ENCODE measurements at regions not wholly inside any gene's neighbourhood (a gene's known extent, or its start where the extent isn't known, plus 50 kb on each side); places are given as distances from the start of the nearest gene placed in this dataset.

DNA sequence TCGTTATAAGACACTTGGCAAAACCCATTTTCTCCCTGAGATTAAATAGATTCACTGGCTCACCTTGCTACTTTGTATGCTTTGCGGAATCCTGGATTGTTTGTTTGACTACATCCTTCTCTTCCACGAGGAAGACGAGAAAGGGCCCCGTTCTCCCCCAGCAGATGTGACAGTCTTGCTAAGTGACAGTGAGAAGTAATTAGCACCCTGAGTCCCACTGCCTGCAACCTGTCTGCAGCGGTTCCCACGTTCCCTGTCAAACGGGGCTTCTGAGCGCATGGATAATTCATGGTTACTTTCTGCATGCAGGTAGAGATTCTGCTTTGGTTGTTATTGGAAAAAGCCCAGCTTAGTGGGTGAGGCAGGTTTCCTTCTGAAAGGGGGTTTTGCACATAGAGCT lies 163.7 kb downstream of the CDH26 start:
- CTCF ChIA-PET = interaction anchor here (0.7 to 1.7 kb wide), 2 partner anchors 15 to 186 kb away, joined by 4 to 7 read pairs; no protein-coding TSS in a partner anchor
- H3K36me3 ChIP-seq (ENCODE audit: control insufficient read depth in 2 of 2, insufficient read depth in 1 of 2, low read length in 2 of 2) = no peaks in the 10 kb centered on the region
- no peaks in the 10 kb centered on the region for H3K9me3 ChIP-seq (ENCODE audit: control insufficient read depth, insufficient read depth, low read depth, low read length)
- no peak overlapping the region for H3K4me3 ChIP-seq (ENCODE audit: low read depth, low read length)
- TF ChIP-seq, protein P1, sequence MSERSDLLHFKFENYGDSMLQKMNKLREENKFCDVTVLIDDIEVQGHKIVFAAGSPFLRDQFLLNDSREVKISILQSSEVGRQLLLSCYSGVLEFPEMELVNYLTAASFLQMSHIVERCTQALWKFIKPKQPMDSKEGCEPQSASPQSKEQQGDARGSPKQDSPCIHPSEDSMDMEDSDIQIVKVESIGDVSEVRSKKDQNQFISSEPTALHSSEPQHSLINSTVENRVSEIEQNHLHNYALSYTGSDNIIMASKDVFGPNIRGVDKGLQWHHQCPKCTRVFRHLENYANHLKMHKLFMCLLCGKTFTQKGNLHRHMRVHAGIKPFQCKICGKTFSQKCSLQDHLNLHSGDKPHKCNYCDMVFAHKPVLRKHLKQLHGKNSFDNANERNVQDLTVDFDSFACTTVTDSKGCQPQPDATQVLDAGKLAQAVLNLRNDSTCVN (tag by site-specific recombination; optimal IDR thresholded peaks at IDR 0.05) = no peak
- H3K4me1 ChIP-seq (ENCODE audit: control insufficient read depth, insufficient read depth, low read length) = no peaks in the 10 kb centered on the region
- no peak overlapping the region for H3K27ac ChIP-seq (ENCODE audit: extremely low read depth, low read depth, low read length)
- POLR2A ChIA-PET = no interaction called here

DNA sequence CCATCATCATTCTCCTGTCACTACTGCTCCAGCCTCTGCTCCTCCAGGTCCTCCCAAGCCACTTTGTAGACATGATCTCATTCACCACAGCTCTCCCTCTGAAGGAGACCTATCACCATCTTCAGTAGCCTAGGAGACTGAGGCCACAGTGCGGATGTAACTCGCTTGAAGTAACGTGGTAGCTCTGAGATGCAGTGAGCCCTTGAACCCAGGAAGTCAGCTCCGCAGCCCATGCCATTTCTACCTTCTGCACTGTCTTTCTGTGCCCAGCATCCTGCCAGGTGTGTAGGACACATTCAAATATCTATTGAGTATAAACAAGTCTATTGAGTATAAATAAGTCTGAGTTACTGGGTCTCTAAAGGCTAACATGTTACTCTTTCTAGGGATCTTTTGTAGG lies 164.4 kb downstream of the CDH26 start:
- H3K4me1 ChIP-seq (ENCODE audit: control insufficient read depth, insufficient read depth, low read length) = no peaks in the 10 kb centered on the region
- ChIA-PET CTCF (interaction anchor here (0.7 to 1.7 kb wide), 2 partner anchors 14 to 187 kb away, joined by 4 to 7 read pairs; no protein-coding TSS in a partner anchor), POLR2A (interaction anchor here (0.6 kb wide), 1 partner anchor 99 kb away, joined by 3 read pairs; no protein-coding TSS in a partner anchor)
- H3K4me3 ChIP-seq (ENCODE audit: low read depth, low read length) = no peak overlapping the region
- no peaks in the 10 kb centered on the region for H3K9me3 ChIP-seq (ENCODE audit: control insufficient read depth, insufficient read depth, low read depth, low read length)
- TF ChIP-seq SCRT2 (tag by site-specific recombination; IDR thresholded peaks at IDR 0.05) = no peak
- TF ChIP-seq, protein P2, sequence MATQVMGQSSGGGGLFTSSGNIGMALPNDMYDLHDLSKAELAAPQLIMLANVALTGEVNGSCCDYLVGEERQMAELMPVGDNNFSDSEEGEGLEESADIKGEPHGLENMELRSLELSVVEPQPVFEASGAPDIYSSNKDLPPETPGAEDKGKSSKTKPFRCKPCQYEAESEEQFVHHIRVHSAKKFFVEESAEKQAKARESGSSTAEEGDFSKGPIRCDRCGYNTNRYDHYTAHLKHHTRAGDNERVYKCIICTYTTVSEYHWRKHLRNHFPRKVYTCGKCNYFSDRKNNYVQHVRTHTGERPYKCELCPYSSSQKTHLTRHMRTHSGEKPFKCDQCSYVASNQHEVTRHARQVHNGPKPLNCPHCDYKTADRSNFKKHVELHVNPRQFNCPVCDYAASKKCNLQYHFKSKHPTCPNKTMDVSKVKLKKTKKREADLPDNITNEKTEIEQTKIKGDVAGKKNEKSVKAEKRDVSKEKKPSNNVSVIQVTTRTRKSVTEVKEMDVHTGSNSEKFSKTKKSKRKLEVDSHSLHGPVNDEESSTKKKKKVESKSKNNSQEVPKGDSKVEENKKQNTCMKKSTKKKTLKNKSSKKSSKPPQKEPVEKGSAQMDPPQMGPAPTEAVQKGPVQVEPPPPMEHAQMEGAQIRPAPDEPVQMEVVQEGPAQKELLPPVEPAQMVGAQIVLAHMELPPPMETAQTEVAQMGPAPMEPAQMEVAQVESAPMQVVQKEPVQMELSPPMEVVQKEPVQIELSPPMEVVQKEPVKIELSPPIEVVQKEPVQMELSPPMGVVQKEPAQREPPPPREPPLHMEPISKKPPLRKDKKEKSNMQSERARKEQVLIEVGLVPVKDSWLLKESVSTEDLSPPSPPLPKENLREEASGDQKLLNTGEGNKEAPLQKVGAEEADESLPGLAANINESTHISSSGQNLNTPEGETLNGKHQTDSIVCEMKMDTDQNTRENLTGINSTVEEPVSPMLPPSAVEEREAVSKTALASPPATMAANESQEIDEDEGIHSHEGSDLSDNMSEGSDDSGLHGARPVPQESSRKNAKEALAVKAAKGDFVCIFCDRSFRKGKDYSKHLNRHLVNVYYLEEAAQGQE (tag by site-specific recombination; IDR thresholded peaks at IDR 0.05) = no peak
- TF ChIP-seq, protein P3, sequence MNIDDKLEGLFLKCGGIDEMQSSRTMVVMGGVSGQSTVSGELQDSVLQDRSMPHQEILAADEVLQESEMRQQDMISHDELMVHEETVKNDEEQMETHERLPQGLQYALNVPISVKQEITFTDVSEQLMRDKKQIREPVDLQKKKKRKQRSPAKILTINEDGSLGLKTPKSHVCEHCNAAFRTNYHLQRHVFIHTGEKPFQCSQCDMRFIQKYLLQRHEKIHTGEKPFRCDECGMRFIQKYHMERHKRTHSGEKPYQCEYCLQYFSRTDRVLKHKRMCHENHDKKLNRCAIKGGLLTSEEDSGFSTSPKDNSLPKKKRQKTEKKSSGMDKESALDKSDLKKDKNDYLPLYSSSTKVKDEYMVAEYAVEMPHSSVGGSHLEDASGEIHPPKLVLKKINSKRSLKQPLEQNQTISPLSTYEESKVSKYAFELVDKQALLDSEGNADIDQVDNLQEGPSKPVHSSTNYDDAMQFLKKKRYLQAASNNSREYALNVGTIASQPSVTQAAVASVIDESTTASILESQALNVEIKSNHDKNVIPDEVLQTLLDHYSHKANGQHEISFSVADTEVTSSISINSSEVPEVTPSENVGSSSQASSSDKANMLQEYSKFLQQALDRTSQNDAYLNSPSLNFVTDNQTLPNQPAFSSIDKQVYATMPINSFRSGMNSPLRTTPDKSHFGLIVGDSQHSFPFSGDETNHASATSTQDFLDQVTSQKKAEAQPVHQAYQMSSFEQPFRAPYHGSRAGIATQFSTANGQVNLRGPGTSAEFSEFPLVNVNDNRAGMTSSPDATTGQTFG (tag by site-specific recombination; IDR thresholded peaks at IDR 0.05; ENCODE audit: borderline replicate concordance) = no peak
- H3K27ac ChIP-seq (ENCODE audit: extremely low read depth, low read depth, low read length) = no peak overlapping the region
- no peaks in the 10 kb centered on the region for H3K36me3 ChIP-seq (ENCODE audit: control insufficient read depth in 2 of 2, insufficient read depth in 1 of 2, low read length in 2 of 2)

DNA sequence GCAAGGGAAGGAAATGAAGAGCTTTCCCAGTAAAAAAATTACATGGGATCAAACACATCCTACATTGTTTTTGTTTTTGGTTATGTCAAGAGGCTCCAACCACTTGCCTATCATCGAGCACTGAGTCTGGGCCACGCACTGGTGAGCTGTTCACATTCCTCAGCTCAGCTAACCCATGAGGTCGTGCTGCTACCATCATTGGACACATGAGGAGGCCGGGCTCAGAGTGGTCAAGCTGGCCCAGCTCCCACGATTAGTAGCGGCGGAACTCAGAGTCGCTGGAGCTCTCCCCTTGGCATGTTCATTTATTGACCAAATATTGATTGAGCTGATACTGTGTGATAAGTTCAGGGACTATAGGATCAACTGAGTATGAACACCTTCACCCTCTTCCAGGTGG lies 164.9 kb downstream of the CDH26 start:
- Histone ChIP-seq H3K27ac (ENCODE audit: extremely low read depth, low read depth, low read length) (no peak overlapping the region), H3K9me3 (ENCODE audit: control insufficient read depth, insufficient read depth, low read depth, low read length) (no peaks in the 10 kb centered on the region), H3K4me3 (ENCODE audit: low read depth, low read length) (no peak overlapping the region), H3K36me3 (ENCODE audit: control insufficient read depth in 2 of 2, insufficient read depth in 1 of 2, low read length in 2 of 2) (no peaks in the 10 kb centered on the region), H3K4me1 (ENCODE audit: control insufficient read depth, insufficient read depth, low read length) (no peaks in the 10 kb centered on the region)
- ChIA-PET CTCF (interaction anchor here (1.7 kb wide), 1 partner anchor 14 kb away, joined by 7 read pairs; no protein-coding TSS in a partner anchor), POLR2A (interaction anchor here (0.6 kb wide), 1 partner anchor 99 kb away, joined by 3 read pairs; no protein-coding TSS in a partner anchor)
- TF ChIP-seq ZNF274 (IDR thresholded peaks at IDR 0.05; ENCODE audit: low read length) (no peak), ZNF274 (tag by site-specific recombination; IDR thresholded peaks at IDR 0.05; ENCODE audit: borderline replicate concordance) (no peak), ZNF48 (tag by site-specific recombination; IDR thresholded peaks at IDR 0.05) (no peak), ZNF133 (tag by site-specific recombination; IDR thresholded peaks at IDR 0.05) (no peak), ZNF654 (tag by site-specific recombination; IDR thresholded peaks at IDR 0.05; ENCODE audit: low read depth) (no peak), FEZF1 (tag by site-specific recombination; IDR thresholded peaks at IDR 0.05) (no peak), ZBTB1 (tag by site-specific recombination; IDR thresholded peaks at IDR 0.05) (no peak), ZNF324 (tag by site-specific recombination; IDR thresholded peaks at IDR 0.05) (no peak), ZBTB48 (tag by site-specific recombination; IDR thresholded peaks at IDR 0.05) (no peak)
- TF ChIP-seq, protein P4, sequence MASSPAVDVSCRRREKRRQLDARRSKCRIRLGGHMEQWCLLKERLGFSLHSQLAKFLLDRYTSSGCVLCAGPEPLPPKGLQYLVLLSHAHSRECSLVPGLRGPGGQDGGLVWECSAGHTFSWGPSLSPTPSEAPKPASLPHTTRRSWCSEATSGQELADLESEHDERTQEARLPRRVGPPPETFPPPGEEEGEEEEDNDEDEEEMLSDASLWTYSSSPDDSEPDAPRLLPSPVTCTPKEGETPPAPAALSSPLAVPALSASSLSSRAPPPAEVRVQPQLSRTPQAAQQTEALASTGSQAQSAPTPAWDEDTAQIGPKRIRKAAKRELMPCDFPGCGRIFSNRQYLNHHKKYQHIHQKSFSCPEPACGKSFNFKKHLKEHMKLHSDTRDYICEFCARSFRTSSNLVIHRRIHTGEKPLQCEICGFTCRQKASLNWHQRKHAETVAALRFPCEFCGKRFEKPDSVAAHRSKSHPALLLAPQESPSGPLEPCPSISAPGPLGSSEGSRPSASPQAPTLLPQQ (tag by site-specific recombination; IDR thresholded peaks at IDR 0.05) = no peak
- TF ChIP-seq, protein P1 (tag by site-specific recombination; optimal IDR thresholded peaks at IDR 0.05) = no peak

Data from HEK293 (cell line).